GM23338 (cell line): ENCODE measurements at regions not wholly inside any gene's neighbourhood (a gene's known extent, or its start where the extent isn't known, plus 50 kb on each side); places are given as distances from the start of the nearest gene placed in this dataset.

Experiments
- ATAC-seq: fragments of 200-7000 bp; cut with Tn5 transposase; 3 replicates; pipeline ENCODE4 v1.9.1; 2020
- DNase-seq: peaks from one replicate; pipeline ENCODE4 v3.0.0-alpha.2; 2015; ENCODE audit warnings: low spot score
- H2AFZ ChIP-seq: fragments of 200-600 bp; sonication (generic); 2 replicates; pipeline ENCODE4 v1.8.0; 2016; ENCODE audit warnings: antibody characterized with exemption, mild to moderate bottlenecking, moderate library complexity
- H3F3A ChIP-seq: fragments of 200-600 bp; sonication (generic); replicated peaks from 2 replicates; pipeline ENCODE4 v1.8.0; 2017; ENCODE audit warnings: antibody characterized with exemption, mixed run types, low read depth
- H3K27ac ChIP-seq: fragments of 200-600 bp; sonication (generic); 2 replicates; pipeline ENCODE4 v1.6.1; 2016; ENCODE audit warnings: low read depth
- H3K27me3 ChIP-seq: fragments of 200-600 bp; sonication (generic); 2 replicates; pipeline ENCODE4 v1.8.0; 2016; ENCODE audit warnings: mild to moderate bottlenecking, mixed run types, moderate library complexity; ENCODE audit not compliant: insufficient read depth
- H3K36me3 ChIP-seq: fragments of 200-600 bp; sonication (generic); 2 replicates; pipeline ENCODE4 v1.8.0; 2016; ENCODE audit warnings: mild to moderate bottlenecking; ENCODE audit not compliant: insufficient read depth
- H3K4me1 ChIP-seq: fragments of 200-600 bp; sonication (generic); 2 replicates; pipeline ENCODE4 v1.8.0; 2016; ENCODE audit warnings: mild to moderate bottlenecking, moderate library complexity; ENCODE audit not compliant: insufficient read depth
- H3K4me2 ChIP-seq: fragments of 200-600 bp; sonication (generic); 2 replicates; pipeline ENCODE4 v1.7.1; 2017; ENCODE audit warnings: mixed run types
- H3K4me3 ChIP-seq: fragments of 200-600 bp; sonication (generic); 2 replicates; pipeline ENCODE4 v1.6.1; 2016; ENCODE audit warnings: mixed run types
- H3K79me2 ChIP-seq: fragments of 200-600 bp; sonication (generic); replicated peaks from 2 replicates; pipeline ENCODE4 v1.8.0; 2017; ENCODE audit warnings: mild to moderate bottlenecking; ENCODE audit not compliant: insufficient read depth
- H3K9me2 ChIP-seq: fragments of 200-600 bp; sonication (generic); 2 replicates; pipeline ENCODE4 v1.8.0; 2017; ENCODE audit not compliant: insufficient read depth
- H4K20me1 ChIP-seq: fragments of 200-600 bp; sonication (generic); replicated peaks from 2 replicates; pipeline ENCODE4 v1.8.0; 2017; ENCODE audit warnings: mild to moderate bottlenecking; ENCODE audit not compliant: insufficient read depth
- H3K27ac Mint-ChIP-seq: 2 replicates; pipeline ENCODE4 v1.8.0; 2020; ENCODE audit warnings: inconsistent platforms, mild to moderate bottlenecking, moderate library complexity, mixed read lengths
- H3K27me3 Mint-ChIP-seq: 3 replicates; pipeline ENCODE4 v1.8.0; 2022; ENCODE audit warnings: low read depth, mild to moderate bottlenecking, moderate library complexity, mixed read lengths, inconsistent platforms; ENCODE audit not compliant: insufficient read depth, poor library complexity
- H3K36me3 Mint-ChIP-seq: 3 replicates; pipeline ENCODE4 v1.8.0; 2021; ENCODE audit warnings: low read depth, mild to moderate bottlenecking, inconsistent platforms, moderate library complexity, mixed read lengths
- H3K4me1 Mint-ChIP-seq: 3 replicates; pipeline ENCODE4 v1.8.0; 2020; ENCODE audit warnings: mild to moderate bottlenecking, inconsistent platforms, mixed read lengths
- H3K4me3 Mint-ChIP-seq: 3 replicates; pipeline ENCODE4 v1.8.0; 2021; ENCODE audit warnings: moderate library complexity, mild to moderate bottlenecking, inconsistent platforms, mixed read lengths
- H3K9me3 Mint-ChIP-seq: 3 replicates; pipeline ENCODE4 v1.8.0; 2020; ENCODE audit warnings: moderate library complexity, mild to moderate bottlenecking, inconsistent platforms, mixed read lengths
- CREB1 ChIP-seq: fragments of 250-450 bp; sonication (Bioruptor Pico); IDR thresholded peaks from 2 replicates; pipeline ENCODE4 v1.5.0; 2020; ENCODE audit warnings: low read depth, mild to moderate bottlenecking, moderate library complexity
- EZH2 ChIP-seq: fragments of 200-600 bp; sonication (generic); IDR thresholded peaks from one replicate; pipeline ENCODE4 v1.8.0; 2017; ENCODE audit warnings: antibody characterized with exemption, mild to moderate bottlenecking, low read depth; ENCODE audit not compliant: unreplicated experiment
- EZH2phosphoT487 ChIP-seq: fragments of 200-600 bp; sonication (generic); IDR thresholded peaks from one replicate; pipeline ENCODE4 v1.8.1; 2018; ENCODE audit warnings: antibody characterized with exemption; ENCODE audit not compliant: unreplicated experiment
- JUNB ChIP-seq: IDR thresholded peaks from one replicate; pipeline ENCODE4 v1.6.1; 2016; ENCODE audit warnings: antibody characterized with exemption; ENCODE audit not compliant: unreplicated experiment
- NANOG ChIP-seq: IDR thresholded peaks from 2 replicates; pipeline ENCODE4 v1.6.1; 2016; ENCODE audit warnings: antibody characterized with exemption, borderline replicate concordance
- POLR2AphosphoS5 ChIP-seq: IDR thresholded peaks from 2 replicates; pipeline ENCODE4 v1.6.1; 2016; ENCODE audit warnings: antibody characterized with exemption, low read depth
- ZNF114 ChIP-seq: fragments of 250-450 bp; sonication (Bioruptor Pico); IDR thresholded peaks from 2 replicates; pipeline ENCODE4 v1.5.0; 2020; ENCODE audit warnings: mild to moderate bottlenecking, moderate library complexity
- ZNF331 ChIP-seq: fragments of 250-450 bp; sonication (Bioruptor Pico); IDR thresholded peaks from 2 replicates; pipeline ENCODE4 v1.5.0; 2020; ENCODE audit warnings: low read depth, mild to moderate bottlenecking, moderate library complexity
- ZNF462 ChIP-seq: fragments of 250-450 bp; sonication (Bioruptor Pico); IDR thresholded peaks from 2 replicates; pipeline ENCODE4 v1.5.0; 2020; ENCODE audit warnings: mild to moderate bottlenecking, moderate library complexity

GRCh38 chr3:84277562-84278224 is 681.1 kb upstream of the CADM2 start:
- no peak overlapping the region for H3K4me3 ChIP-seq
- 0 out of 2 replicates have a peak, but pooled peaks cover 2% of the 10 kb centered on the region for H3K9me2 ChIP-seq
- Mint-ChIP-seq H3K4me1 (no peaks in the 10 kb centered on the region), H3K4me3 (no peak overlapping the region), H3K27me3 (no peaks in the 10 kb centered on the region), H3K27ac (no peak overlapping the region), H3K9me3 (no peaks in the 10 kb centered on the region; the same call in 2 of the 3 replicates), H3K36me3 (no peaks in the 10 kb centered on the region)
- no peaks in the 10 kb centered on the region for H4K20me1 ChIP-seq
- DNase-seq (no peak), ATAC-seq (no peak)
- H3K4me2 ChIP-seq = no peak overlapping the region
- no peaks in the 10 kb centered on the region for H3K4me1 ChIP-seq
- no peaks in the 10 kb centered on the region for H3K36me3 ChIP-seq
- H3K27me3 ChIP-seq = no peaks in the 10 kb centered on the region
- TF ChIP-seq CREB1 (no peak), ZNF114 (CRISPR knock-in tag) (no peak), NANOG (no peak), POLR2AphosphoS5 (no peak), ZNF331 (no peak), EZH2 (no peak)
- no peaks in the 10 kb centered on the region for H3F3A ChIP-seq
- no peaks in the 10 kb centered on the region for H3K79me2 ChIP-seq
- H3K27ac ChIP-seq = no peak overlapping the region
- H2AFZ ChIP-seq = no peak overlapping the region

GRCh38 chr3:84292128-84292527 is 666.7 kb upstream of the CADM2 start:
- ATAC-seq (no peak), DNase-seq (no peak)
- Histone ChIP-seq H3K36me3 (no peaks in the 10 kb centered on the region), H3K9me2 (no peaks in the 10 kb centered on the region; the same call in 1 of the 2 replicates), H3K27me3 (no peaks in the 10 kb centered on the region), H2AFZ (no peak overlapping the region), H3K79me2 (no peaks in the 10 kb centered on the region), H3K4me1 (no peaks in the 10 kb centered on the region), H3K4me3 (no peak overlapping the region), H4K20me1 (no peaks in the 10 kb centered on the region), H3F3A (no peaks in the 10 kb centered on the region), H3K27ac (no peak overlapping the region), H3K4me2 (no peak overlapping the region)
- Mint-ChIP-seq H3K9me3 (no peaks in the 10 kb centered on the region), H3K4me3 (no peak overlapping the region), H3K4me1 (no peaks in the 10 kb centered on the region), H3K27ac (no peak overlapping the region), H3K36me3 (no peaks in the 10 kb centered on the region), H3K27me3 (no peaks in the 10 kb centered on the region)
- no peak for TF ChIP-seq JUNB
- no peak for TF ChIP-seq EZH2phosphoT487

- Mint-ChIP-seq H3K27ac (no peak overlapping the region), H3K4me1 (peaks cover 3% of the 10 kb centered on the region; the same call in 1 of the 3 replicates), H3K4me3 (no peak overlapping the region), H3K27me3 (no peaks in the 10 kb centered on the region), H3K36me3 (no peaks in the 10 kb centered on the region), H3K9me3 (no peaks in the 10 kb centered on the region)
- H4K20me1 ChIP-seq = no peaks in the 10 kb centered on the region
- H3K36me3 ChIP-seq = no peaks in the 10 kb centered on the region
- H3K9me2 ChIP-seq = no peaks in the 10 kb centered on the region
- no peak overlapping the region for H3K27ac ChIP-seq
- no peak overlapping the region for H3K4me2 ChIP-seq
- no peak overlapping the region for H3K4me3 ChIP-seq
- no peak for ATAC-seq
- no peak for DNase-seq
- no peaks in the 10 kb centered on the region for H3K79me2 ChIP-seq
- H3K27me3 ChIP-seq = no peaks in the 10 kb centered on the region
- H3F3A ChIP-seq = no peaks in the 10 kb centered on the region
- 0 out of 2 replicates have a peak, but pooled peaks cover 3% of the 10 kb centered on the region for H3K4me1 ChIP-seq
- H2AFZ ChIP-seq = no peak overlapping the region
- TF ChIP-seq ZNF462 = no peak
- no peak for TF ChIP-seq NANOG
These were observed 659.5 kb upstream of the CADM2 start for GRCh38 chr3:84299329-84299728.
